Hematopoietic multipotent progenitor cell treated with erythropoietin and hydrocortisone succinate and interleukin-3 and kit ligand, for 6 days (in vitro differentiated cells): ENCODE measurements at regions not wholly inside any gene's neighbourhood (a gene's known extent, or its start where the extent isn't known, plus 50 kb on each side); places are given as distances from the start of the nearest gene placed in this dataset.

ENCODE experiments used
- DNase-seq: peaks from one replicate; pipeline ENCODE4 v3.0.0-alpha.2; 2015

- DNase-seq, result no peak
Measured at GRCh38 chr20:24764027-24764793, 184.9 kb upstream of the CST7 start.

- DNase-seq, result no peak
Measured at GRCh38 chr20:24764794-24765202, 184.3 kb upstream of the CST7 start.

GRCh38 chr20:24765316-24766142 lies 183.5 kb upstream of the CST7 start:
- DNase-seq, result no peak

- DNase-seq, result no peak
Measured at GRCh38 chr20:24766143-24766527, 182.9 kb upstream of the CST7 start.

- no peak for DNase-seq
Measured at GRCh38 chr20:24766826-24767622, 182.0 kb upstream of the CST7 start.

- DNase-seq, result no peak
Measured at GRCh38 chr20:24767623-24768100, 181.4 kb upstream of the CST7 start.

- no peak for DNase-seq
Measured at GRCh38 chr20:24768201-24768636, 180.8 kb upstream of the CST7 start.

- no peak for DNase-seq
Measured at GRCh38 chr20:24768713-24769601, 180.1 kb upstream of the CST7 start.

GRCh38 chr20:24769878-24770627 lies 179.0 kb upstream of the CST7 start:
- DNase-seq, result no peak

GRCh38 chr20:24770628-24771541 lies 178.2 kb upstream of the CST7 start:
- DNase-seq, result no peak

- DNase-seq, result no peak
Measured at GRCh38 chr20:24771542-24772061, 177.5 kb upstream of the CST7 start.

- DNase-seq, result no peak
Measured at GRCh38 chr20:24772667-24773066, 176.4 kb upstream of the CST7 start.

GRCh38 chr20:24773168-24773567 lies 175.9 kb upstream of the CST7 start:
- no peak for DNase-seq

GRCh38 chr20:24773751-24774201 lies 175.3 kb upstream of the CST7 start:
- no peak for DNase-seq

- DNase-seq, result no peak
Measured at GRCh38 chr20:24775966-24776365, 173.1 kb upstream of the CST7 start.

- no peak for DNase-seq
Measured at GRCh38 chr20:24776755-24777271, 172.3 kb upstream of the CST7 start.

- DNase-seq, result no peak
Measured at GRCh38 chr20:24777746-24778145, 171.3 kb upstream of the CST7 start.

GRCh38 chr20:24778585-24779031 lies 170.5 kb upstream of the CST7 start:
- no peak for DNase-seq

- no peak for DNase-seq
Measured at GRCh38 chr20:24779131-24779530, 169.9 kb upstream of the CST7 start.

GRCh38 chr20:24779946-24780345 lies 169.1 kb upstream of the CST7 start:
- DNase-seq, result no peak
